Esophagus (tissue), 2 donors: ENCODE measurements at regions not wholly inside any gene's neighbourhood (a gene's known extent, or its start where the extent isn't known, plus 50 kb on each side); places are given as distances from the start of the nearest gene placed in this dataset.

Source experiments
- H3K27ac ChIP-seq, 2 donors: one replicate each; pipeline ENCODE4 v1.5.1; 2013; ENCODE audit warnings: low read depth in 2 of 2, mild to moderate bottlenecking in 2 of 2, inconsistent platforms in 1 of 2, low read length in 1 of 2, moderate library complexity in 1 of 2
- H3K27me3 ChIP-seq, 2 donors: one replicate each; pipeline ENCODE4 v1.6.1; 2013; ENCODE audit warnings: low read length in 2 of 2, control low read depth in 1 of 2, mild to moderate bottlenecking in 1 of 2; ENCODE audit not compliant: insufficient read depth in 2 of 2, control insufficient read depth in 1 of 2
- H3K36me3 ChIP-seq, 2 donors: one replicate each; pipeline ENCODE4 v1.6.1; 2013; ENCODE audit warnings: low read length in 1 of 2; ENCODE audit not compliant: control insufficient read depth in 2 of 2, insufficient read depth in 2 of 2
- H3K4me1 ChIP-seq, 2 donors: one replicate each; pipeline ENCODE4 v1.6.1; 2013; ENCODE audit warnings: low read length in 1 of 2; ENCODE audit not compliant: control insufficient read depth in 2 of 2, insufficient read depth in 2 of 2
- H3K4me3 ChIP-seq, 2 donors: one replicate each; pipeline ENCODE4 v1.5.1; 2013; ENCODE audit warnings: low read length in 2 of 2, mild to moderate bottlenecking in 2 of 2, low read depth in 1 of 2, moderate library complexity in 1 of 2
- H3K9me3 ChIP-seq, 2 donors: one replicate each; pipeline ENCODE4 v1.6.1; 2013; ENCODE audit warnings: mild to moderate bottlenecking in 2 of 2, low read depth in 1 of 2, low read length in 1 of 2, moderate library complexity in 1 of 2; ENCODE audit not compliant: control insufficient read depth in 2 of 2, insufficient read depth in 1 of 2
- WGBS, 2 donors: extraction: QIAGEN DNeasy Blood & Tissue Kit; methylation state at CpG; one replicate each; pipeline ENCODE4 v1.1.7; 2013; 5-methylcytosine and 5-hydroxymethylcytosine counted together
- donor health status: healthy with polysubstance abuse.
- donor health status: Bipolar disorder and iron deficiency.

GRCh38 chr2:53242090-53242489 is 525.5 kb upstream of the CHAC2 start:
- Histone ChIP-seq H3K27ac (no peak overlapping the region), H3K27me3 (no peaks in the 10 kb centered on the region), H3K36me3 (no peaks in the 10 kb centered on the region), H3K4me3 (no peak overlapping the region), H3K9me3 (no peaks in the 10 kb centered on the region), H3K4me1 (no peaks in the 10 kb centered on the region)
- WGBS, 2 donors, result 63 to 64% methylated on average over 3 of the region's 3 CpGs

GRCh38 chr2:53235836-53236582 is 531.6 kb upstream of the CHAC2 start:
- 28 to 39% methylated on average over 1 of the region's 1 CpG for WGBS, 2 donors
- H3K36me3 ChIP-seq, result no peaks in the 10 kb centered on the region
- H3K27me3 ChIP-seq, result no peaks in the 10 kb centered on the region
- no peak overlapping the region for H3K4me3 ChIP-seq
- H3K9me3 ChIP-seq, result no peaks in the 10 kb centered on the region
- no peaks in the 10 kb centered on the region for H3K4me1 ChIP-seq
- H3K27ac ChIP-seq, result no peak overlapping the region

GRCh38 chr2:53234548-53234903 is 533.1 kb upstream of the CHAC2 start:
- Histone ChIP-seq H3K27ac (no peak overlapping the region), H3K4me1 (no peaks in the 10 kb centered on the region), H3K36me3 (no peaks in the 10 kb centered on the region), H3K4me3 (no peak overlapping the region), H3K9me3 (no peaks in the 10 kb centered on the region), H3K27me3 (no peaks in the 10 kb centered on the region)
- WGBS, 2 donors, result 25 to 36% methylated on average over 1 of the region's 1 CpG

GRCh38 chr2:53233759-53234547 is 533.7 kb upstream of the CHAC2 start:
- Histone ChIP-seq H3K4me3 (no peak overlapping the region), H3K9me3 (no peaks in the 10 kb centered on the region), H3K4me1 (no peaks in the 10 kb centered on the region), H3K27me3 (no peaks in the 10 kb centered on the region), H3K27ac (no peak overlapping the region), H3K36me3 (no peaks in the 10 kb centered on the region)
- WGBS, 2 donors, result 73 to 83% methylated on average over 4 of the region's 4 CpGs

- Histone ChIP-seq H3K9me3 (no peaks in the 10 kb centered on the region), H3K36me3 (no peaks in the 10 kb centered on the region), H3K4me1 (no peaks in the 10 kb centered on the region), H3K27ac (no peak overlapping the region), H3K4me3 (no peak overlapping the region), H3K27me3 (no peaks in the 10 kb centered on the region)
- 36 to 48% methylated on average over 3 of the region's 3 CpGs for WGBS, 2 donors
Observed at GRCh38 chr2:53231908-53232307, 535.7 kb upstream of the CHAC2 start.

DNA sequence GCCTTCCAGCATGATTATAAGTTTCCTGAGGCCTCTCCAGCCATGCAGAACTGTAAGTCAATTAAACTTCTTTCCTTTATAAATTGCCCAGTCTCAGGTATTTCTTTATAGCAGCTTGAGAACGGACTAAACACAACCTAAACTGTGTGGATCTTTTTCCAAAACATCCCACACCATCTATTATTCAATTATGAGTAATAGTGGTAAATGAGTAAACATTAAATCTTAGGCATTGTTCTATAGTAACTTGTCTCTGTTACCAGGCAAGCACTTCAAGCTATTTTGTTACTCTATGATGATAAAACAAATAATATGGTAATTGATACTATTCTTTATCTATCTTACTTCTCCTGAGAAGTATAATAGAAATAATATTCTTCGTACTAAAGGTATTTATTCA is 536.9 kb upstream of the CHAC2 start:
- H3K4me1 ChIP-seq, result no peaks in the 10 kb centered on the region
- H3K4me3 ChIP-seq, result no peak overlapping the region
- H3K27me3 ChIP-seq, result no peaks in the 10 kb centered on the region
- no peak overlapping the region for H3K27ac ChIP-seq
- WGBS, 2 donors, result 63 to 75% methylated on average over 2 of the region's 2 CpGs
- H3K36me3 ChIP-seq, result no peaks in the 10 kb centered on the region
- H3K9me3 ChIP-seq, result no peaks in the 10 kb centered on the region

DNA sequence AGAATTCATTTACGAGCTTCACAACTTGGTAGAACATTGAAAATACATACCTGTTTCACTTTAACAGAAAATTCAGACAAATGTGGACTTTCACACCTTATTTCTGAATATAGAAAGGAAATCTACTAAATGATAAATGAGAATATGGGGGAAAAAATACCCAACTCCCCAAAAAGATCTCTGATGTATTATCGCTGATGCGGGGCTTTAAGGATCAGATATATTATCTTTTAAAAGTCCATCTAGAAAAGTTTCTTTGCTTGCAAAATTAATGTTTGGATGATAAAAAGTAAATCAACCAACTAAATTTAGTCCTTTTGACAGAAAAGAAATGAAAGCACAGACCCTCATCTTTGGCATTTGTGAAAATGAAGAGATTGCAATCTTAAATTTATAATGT is 540.1 kb upstream of the CHAC2 start:
- no peaks in the 10 kb centered on the region for H3K9me3 ChIP-seq
- H3K4me1 ChIP-seq, result no peaks in the 10 kb centered on the region
- H3K27me3 ChIP-seq, result no peaks in the 10 kb centered on the region
- H3K36me3 ChIP-seq, result no peaks in the 10 kb centered on the region
- H3K27ac ChIP-seq, result no peak overlapping the region
- 95 to 97% methylated on average over 3 of the region's 3 CpGs for WGBS, 2 donors
- H3K4me3 ChIP-seq, result no peak overlapping the region

GRCh38 chr2:53220969-53221368 is 546.6 kb upstream of the CHAC2 start:
- Histone ChIP-seq H3K27me3 (peaks cover 0 to 2% of the 10 kb centered on the region in 2 donors), H3K4me3 (no peak overlapping the region), H3K27ac (no peak overlapping the region), H3K9me3 (peaks cover 0 to 3% of the 10 kb centered on the region in 2 donors), H3K4me1 (no peaks in the 10 kb centered on the region), H3K36me3 (no peaks in the 10 kb centered on the region)
- WGBS, 2 donors, result 83 to 85% methylated on average over 3 of the region's 3 CpGs

DNA sequence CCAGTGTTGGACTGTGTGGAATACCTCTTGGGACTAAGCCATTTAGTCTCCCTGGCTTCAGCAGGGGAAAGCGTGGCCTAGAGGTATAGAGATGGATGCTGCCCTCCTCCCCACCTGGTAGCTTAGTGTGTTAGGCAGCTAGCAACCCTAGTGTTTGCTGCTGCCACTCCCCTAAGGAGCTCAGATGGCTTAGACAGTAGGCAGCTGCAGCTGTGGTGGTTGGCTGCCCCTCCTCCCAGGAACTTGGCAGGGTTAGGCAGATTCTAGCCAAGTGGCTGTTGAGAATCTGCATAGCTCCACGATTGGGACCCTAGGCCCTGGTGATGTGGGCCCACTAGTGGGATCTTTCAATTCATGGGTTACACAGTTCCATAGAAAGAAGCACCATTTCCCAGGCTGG is 550.4 kb upstream of the CHAC2 start:
- WGBS, 2 donors, result 60 to 66% methylated on average over 2 of the region's 2 CpGs
- Histone ChIP-seq H3K4me3 (no peak overlapping the region), H3K9me3 (peaks cover 0 to 3% of the 10 kb centered on the region in 2 donors), H3K36me3 (no peaks in the 10 kb centered on the region), H3K27ac (no peak overlapping the region), H3K27me3 (peaks cover 0 to 2% of the 10 kb centered on the region in 2 donors), H3K4me1 (no peaks in the 10 kb centered on the region)

DNA sequence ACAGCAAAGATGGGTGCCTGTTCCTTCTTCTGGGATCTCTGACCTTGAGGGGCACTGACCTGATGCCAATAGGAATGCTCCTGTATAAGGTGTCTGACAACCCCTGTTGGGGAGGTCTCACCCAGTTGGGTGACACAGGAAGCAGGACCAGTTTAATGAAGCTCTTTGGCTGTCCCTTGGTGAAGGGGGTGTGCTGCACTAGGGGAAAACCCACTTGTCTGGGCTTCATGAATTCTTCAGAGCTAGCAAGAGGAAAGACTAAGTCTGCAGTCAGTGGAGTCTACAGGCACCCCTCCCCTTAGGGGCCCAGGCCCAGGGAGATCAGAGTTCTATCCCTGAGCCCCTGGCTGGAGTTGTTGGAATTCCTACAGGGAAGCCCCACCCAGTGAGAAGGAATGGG is 550.8 kb upstream of the CHAC2 start:
- no peaks in the 10 kb centered on the region for H3K36me3 ChIP-seq

More for the DNA sequence above, 550.8 kb upstream of the CHAC2 start:
- Histone ChIP-seq H3K4me3 (no peak overlapping the region), H3K27me3 (peaks cover 0 to 2% of the 10 kb centered on the region in 2 donors), H3K27ac (no peak overlapping the region), H3K9me3 (peaks cover 0 to 3% of the 10 kb centered on the region in 2 donors), H3K4me1 (no peaks in the 10 kb centered on the region)
